NCI-H146 (cell line): ENCODE measurements at regions not wholly inside any gene's neighbourhood (a gene's known extent, or its start where the extent isn't known, plus 50 kb on each side); places are given as distances from the start of the nearest gene placed in this dataset.
"Not testable (repeated sequence)": the region's sequence is repeated elsewhere in the genome, so short reads cannot be mapped to it uniquely, and the experiment has no call there.

Source experiments
- DNase-seq: peaks from one replicate; lab custom pipeline; 2025; lab: John Stamatoyannopoulos, UW

GRCh38 chr7:145464287-145464686 lies 628.4 kb upstream of the TPK1 start:
- DNase-seq, result no peak

- no peak for DNase-seq
These were observed 626.6 kb upstream of the TPK1 start for GRCh38 chr7:145462463-145462862.

GRCh38 chr7:145434811-145435210 lies 599.0 kb upstream of the TPK1 start:
- DNase-seq, result no peak

- DNase-seq, result no peak
These were observed 596.0 kb upstream of the TPK1 start for GRCh38 chr7:145431834-145432233.

- not testable (repeated sequence) for DNase-seq
These were observed 582.6 kb upstream of the TPK1 start for GRCh38 chr7:145418481-145418880.

- DNase-seq, result no peak
These were observed 575.2 kb upstream of the TPK1 start for GRCh38 chr7:145411066-145411465.

- DNase-seq, result no peak
These were observed 562.9 kb upstream of the TPK1 start for GRCh38 chr7:145398758-145399157.

- no peak for DNase-seq
These were observed 558.3 kb upstream of the TPK1 start for GRCh38 chr7:145394126-145394525.

- DNase-seq, result no peak
These were observed 546.9 kb upstream of the TPK1 start for GRCh38 chr7:145382762-145383161.

GRCh38 chr7:145378197-145378596 lies 542.3 kb upstream of the TPK1 start:
- DNase-seq, result no peak

GRCh38 chr7:145360511-145361100 lies 524.8 kb upstream of the TPK1 start:
- peak; percentile 48 for DNase-seq

- DNase-seq, result no peak
These were observed 514.5 kb upstream of the TPK1 start for GRCh38 chr7:145350334-145350733.

GRCh38 chr7:145349452-145349851 lies 513.6 kb upstream of the TPK1 start:
- not testable (repeated sequence) for DNase-seq

- no peak for DNase-seq
These were observed 511.4 kb upstream of the TPK1 start for GRCh38 chr7:145347271-145347670.

GRCh38 chr7:145339319-145339718 lies 503.5 kb upstream of the TPK1 start:
- DNase-seq, result no peak

- DNase-seq, result no peak
These were observed 495.7 kb upstream of the TPK1 start for GRCh38 chr7:145331522-145331921.

- no peak for DNase-seq
These were observed 495.2 kb upstream of the TPK1 start for GRCh38 chr7:145331076-145331475.

GRCh38 chr7:145327646-145328045 lies 491.8 kb upstream of the TPK1 start:
- no peak for DNase-seq

- DNase-seq, result no peak
These were observed 488.2 kb upstream of the TPK1 start for GRCh38 chr7:145324081-145324480.

GRCh38 chr7:145313551-145313950 lies 477.7 kb upstream of the TPK1 start:
- no peak for DNase-seq

- DNase-seq, result no peak
These were observed 457.9 kb upstream of the TPK1 start for GRCh38 chr7:145293754-145294153.

- DNase-seq, result no peak
These were observed 457.4 kb upstream of the TPK1 start for GRCh38 chr7:145293228-145293701.

- DNase-seq, result no peak
These were observed 453.5 kb upstream of the TPK1 start for GRCh38 chr7:145289384-145289783.

GRCh38 chr7:145276118-145276517 lies 440.3 kb upstream of the TPK1 start:
- DNase-seq, result no peak
